ENCODE measurements at regions not wholly inside any gene's neighbourhood (a gene's known extent, or its start where the extent isn't known, plus 50 kb on each side); places are given as distances from the start of the nearest gene placed in this dataset.
A peak's percentile ranks its signal among the peaks of the same experiment; 100 is the strongest.

DNA sequence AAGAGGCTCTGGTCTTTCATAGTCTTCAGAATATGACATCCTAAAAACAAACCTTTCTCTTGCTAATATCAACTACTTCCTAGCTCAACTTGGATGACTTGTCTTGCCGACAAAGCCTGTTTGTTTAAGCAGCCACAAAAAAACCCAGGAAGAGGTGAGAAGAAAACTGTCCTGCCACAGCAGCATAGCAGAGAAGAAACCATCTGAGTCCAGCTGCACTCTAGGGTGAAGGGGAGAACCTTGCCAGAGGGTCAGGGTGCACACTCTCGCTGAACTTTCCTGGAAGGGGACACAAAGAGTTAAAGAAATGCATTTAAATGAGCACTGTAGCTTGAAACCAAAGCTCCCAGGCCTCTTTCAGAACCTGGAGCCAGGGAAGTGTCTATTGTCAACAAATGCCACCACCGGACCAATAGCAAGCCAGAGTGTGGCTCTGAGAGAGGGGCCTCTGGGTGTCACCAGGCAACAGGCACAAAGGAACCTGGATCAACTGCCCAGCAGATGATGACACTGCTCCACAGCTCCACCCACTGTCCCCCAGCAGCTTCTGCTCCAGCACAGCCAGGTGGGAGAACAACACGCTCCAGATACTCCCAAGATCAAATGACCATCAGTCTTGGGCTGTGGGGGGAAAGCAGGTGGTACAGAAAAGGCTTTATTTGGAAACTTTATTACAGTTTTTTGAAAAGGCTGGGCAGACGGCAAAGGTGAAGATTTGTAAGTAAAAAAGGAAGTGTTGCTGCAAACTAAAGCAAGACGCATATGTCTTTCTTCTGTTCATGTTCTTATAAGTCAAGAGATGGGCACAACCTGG, 105.7 kb downstream of the RASSF10 start:
- DNase-seq (ENCODE audit: low read depth, low spot score): peak; percentile 64
- H3K36me3 ChIP-seq (ENCODE audit: insufficient read depth, insufficient read length, low read length): no peaks in the 10 kb centered on the region
- no peak overlapping the region for H3K9ac ChIP-seq (ENCODE audit: insufficient read length, low read depth)
- no peak overlapping the region for H3K4me3 ChIP-seq (ENCODE audit: insufficient read length, low read depth)
- TF ChIP-seq SUZ12 (IDR thresholded peaks at IDR 0.05; ENCODE audit: extremely low read depth, insufficient read depth, insufficient read length): no peak
- TF ChIP-seq ZNF274 (IDR thresholded peaks at IDR 0.05; ENCODE audit: low read depth, low read length): no peak
- no peak for TF ChIP-seq YY1 (IDR thresholded peaks at IDR 0.05; ENCODE audit: insufficient read depth, insufficient read length)
- H3K27me3 ChIP-seq (ENCODE audit: insufficient read depth, insufficient read length): no peaks in the 10 kb centered on the region
- H3K9me3 ChIP-seq (ENCODE audit: insufficient read depth, low read length): no peaks in the 10 kb centered on the region
- H3K4me1 ChIP-seq (ENCODE audit: insufficient read depth, insufficient read length): peaks cover 5% of the 10 kb centered on the region

- H3K36me3 ChIP-seq (ENCODE audit: insufficient read depth, insufficient read length, low read length): no peaks in the 10 kb centered on the region
- H3K9me3 ChIP-seq (ENCODE audit: insufficient read depth, low read length): no peaks in the 10 kb centered on the region
- peaks cover 5% of the 10 kb centered on the region for H3K4me1 ChIP-seq (ENCODE audit: insufficient read depth, insufficient read length)
- H3K27me3 ChIP-seq (ENCODE audit: insufficient read depth, insufficient read length): no peaks in the 10 kb centered on the region
- TF ChIP-seq ZNF274 (IDR thresholded peaks at IDR 0.05; ENCODE audit: low read depth, low read length): no peak
- no peak for TF ChIP-seq YY1 (IDR thresholded peaks at IDR 0.05; ENCODE audit: insufficient read depth, insufficient read length)
- no peak for TF ChIP-seq SUZ12 (IDR thresholded peaks at IDR 0.05; ENCODE audit: extremely low read depth, insufficient read depth, insufficient read length)
- no peak overlapping the region for H3K9ac ChIP-seq (ENCODE audit: insufficient read length, low read depth)
- no peak overlapping the region for H3K4me3 ChIP-seq (ENCODE audit: insufficient read length, low read depth)
- no peak for DNase-seq (ENCODE audit: low read depth, low spot score)
Measured at GRCh38 chr11:13115380-13115675, 106.2 kb downstream of the RASSF10 start.

DNA sequence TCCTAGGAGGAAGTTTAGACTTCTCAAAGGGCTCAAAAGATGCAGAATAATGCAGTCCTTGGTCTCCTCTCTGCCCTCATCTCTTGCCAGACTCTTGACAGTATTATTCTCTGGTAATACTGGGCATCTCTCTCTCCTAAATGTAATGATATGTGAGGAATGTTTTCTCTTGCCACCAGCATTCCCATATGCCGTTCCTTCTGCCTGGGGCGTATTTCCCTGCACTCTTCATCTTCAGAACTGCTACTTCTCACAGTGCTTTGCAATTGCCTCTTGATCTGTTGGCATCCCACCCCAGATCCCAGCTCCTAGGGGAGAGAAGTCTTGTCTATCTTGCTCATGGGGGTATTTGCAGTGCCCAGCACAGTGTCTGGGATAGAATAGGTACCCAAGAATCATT, 107.4 kb downstream of the RASSF10 start:
- H3K27me3 ChIP-seq (ENCODE audit: insufficient read depth, insufficient read length): no peaks in the 10 kb centered on the region
- H3K9ac ChIP-seq (ENCODE audit: insufficient read length, low read depth): no peak overlapping the region
- no peak overlapping the region for H3K4me3 ChIP-seq (ENCODE audit: insufficient read length, low read depth)
- TF ChIP-seq ZNF274 (IDR thresholded peaks at IDR 0.05; ENCODE audit: low read depth, low read length) (no peak), YY1 (IDR thresholded peaks at IDR 0.05; ENCODE audit: insufficient read depth, insufficient read length) (no peak), SUZ12 (IDR thresholded peaks at IDR 0.05; ENCODE audit: extremely low read depth, insufficient read depth, insufficient read length) (no peak)
- no peaks in the 10 kb centered on the region for H3K9me3 ChIP-seq (ENCODE audit: insufficient read depth, low read length)
- DNase-seq (ENCODE audit: low read depth, low spot score): no peak
- peaks cover 5% of the 10 kb centered on the region for H3K4me1 ChIP-seq (ENCODE audit: insufficient read depth, insufficient read length)
- H3K36me3 ChIP-seq (ENCODE audit: insufficient read depth, insufficient read length, low read length): no peaks in the 10 kb centered on the region

- no peak for DNase-seq (ENCODE audit: low read depth, low spot score)
- Histone ChIP-seq H3K27me3 (ENCODE audit: insufficient read depth, insufficient read length) (no peaks in the 10 kb centered on the region), H3K36me3 (ENCODE audit: insufficient read depth, insufficient read length, low read length) (no peaks in the 10 kb centered on the region), H3K9me3 (ENCODE audit: insufficient read depth, low read length) (0 out of 2 replicates have a peak, but pooled peaks cover 2% of the 10 kb centered on the region), H3K9ac (ENCODE audit: insufficient read length, low read depth) (no peak overlapping the region), H3K4me3 (ENCODE audit: insufficient read length, low read depth) (no peak overlapping the region), H3K4me1 (ENCODE audit: insufficient read depth, insufficient read length) (peaks cover 5% of the 10 kb centered on the region)
- TF ChIP-seq ZNF274 (IDR thresholded peaks at IDR 0.05; ENCODE audit: low read depth, low read length) (no peak), SUZ12 (IDR thresholded peaks at IDR 0.05; ENCODE audit: extremely low read depth, insufficient read depth, insufficient read length) (no peak), YY1 (IDR thresholded peaks at IDR 0.05; ENCODE audit: insufficient read depth, insufficient read length) (no peak)
Measured at GRCh38 chr11:13117344-13117743, 108.2 kb downstream of the RASSF10 start.

- no peak overlapping the region for H3K4me3 ChIP-seq (ENCODE audit: insufficient read length, low read depth)
- no peak for TF ChIP-seq YY1 (IDR thresholded peaks at IDR 0.05; ENCODE audit: insufficient read depth, insufficient read length)
- TF ChIP-seq ZNF274 (IDR thresholded peaks at IDR 0.05; ENCODE audit: low read depth, low read length): no peak
- no peak for TF ChIP-seq SUZ12 (IDR thresholded peaks at IDR 0.05; ENCODE audit: extremely low read depth, insufficient read depth, insufficient read length)
- H3K4me1 ChIP-seq (ENCODE audit: insufficient read depth, insufficient read length): peaks cover 5% of the 10 kb centered on the region
- H3K9me3 ChIP-seq (ENCODE audit: insufficient read depth, low read length): peaks cover 10% of the 10 kb centered on the region; the same call in 1 of the 2 replicates
- no peaks in the 10 kb centered on the region for H3K27me3 ChIP-seq (ENCODE audit: insufficient read depth, insufficient read length)
- no peak overlapping the region for H3K9ac ChIP-seq (ENCODE audit: insufficient read length, low read depth)
- no peaks in the 10 kb centered on the region for H3K36me3 ChIP-seq (ENCODE audit: insufficient read depth, insufficient read length, low read length)
- DNase-seq (ENCODE audit: low read depth, low spot score): no peak
Measured at GRCh38 chr11:13118194-13118593, 109.1 kb downstream of the RASSF10 start.

DNA sequence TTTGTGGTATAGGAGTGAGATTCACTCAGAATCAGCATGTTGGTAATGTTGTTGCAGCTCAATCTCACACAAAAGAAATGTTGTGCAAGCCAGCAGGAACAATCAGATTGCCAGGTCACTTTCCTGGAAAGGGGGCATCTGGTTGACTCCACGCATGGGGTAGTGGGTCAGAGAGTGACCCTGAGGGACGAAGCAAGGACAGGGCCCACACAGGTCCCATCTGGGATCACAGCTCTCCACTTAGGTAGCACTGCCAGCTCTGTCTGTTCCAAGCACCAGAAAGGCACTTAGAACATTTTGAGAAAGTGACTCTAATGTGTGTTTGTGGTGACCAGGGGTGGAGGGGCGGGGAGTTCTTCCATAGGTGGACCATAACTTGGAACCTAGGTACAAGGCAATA, 109.5 kb downstream of the RASSF10 start:
- peaks cover 13% of the 10 kb centered on the region; the same call in 1 of the 2 replicates for H3K9me3 ChIP-seq (ENCODE audit: insufficient read depth, low read length)
- no peaks in the 10 kb centered on the region for H3K27me3 ChIP-seq (ENCODE audit: insufficient read depth, insufficient read length)
- H3K36me3 ChIP-seq (ENCODE audit: insufficient read depth, insufficient read length, low read length): no peaks in the 10 kb centered on the region
- no peak for DNase-seq (ENCODE audit: low read depth, low spot score)
- TF ChIP-seq SUZ12 (IDR thresholded peaks at IDR 0.05; ENCODE audit: extremely low read depth, insufficient read depth, insufficient read length) (no peak), ZNF274 (IDR thresholded peaks at IDR 0.05; ENCODE audit: low read depth, low read length) (no peak), YY1 (IDR thresholded peaks at IDR 0.05; ENCODE audit: insufficient read depth, insufficient read length) (no peak)
- H3K4me1 ChIP-seq (ENCODE audit: insufficient read depth, insufficient read length): peaks cover 5% of the 10 kb centered on the region
- H3K9ac ChIP-seq (ENCODE audit: insufficient read length, low read depth): no peak overlapping the region
- H3K4me3 ChIP-seq (ENCODE audit: insufficient read length, low read depth): no peak overlapping the region

GRCh38 chr11:13119361-13119760, 110.2 kb downstream of the RASSF10 start:
- H3K36me3 ChIP-seq (ENCODE audit: insufficient read depth, insufficient read length, low read length): no peaks in the 10 kb centered on the region
- no peaks in the 10 kb centered on the region for H3K27me3 ChIP-seq (ENCODE audit: insufficient read depth, insufficient read length)
- no peak for TF ChIP-seq SUZ12 (IDR thresholded peaks at IDR 0.05; ENCODE audit: extremely low read depth, insufficient read depth, insufficient read length)
- no peak for TF ChIP-seq ZNF274 (IDR thresholded peaks at IDR 0.05; ENCODE audit: low read depth, low read length)
- no peak for TF ChIP-seq YY1 (IDR thresholded peaks at IDR 0.05; ENCODE audit: insufficient read depth, insufficient read length)
- no peak overlapping the region for H3K9ac ChIP-seq (ENCODE audit: insufficient read length, low read depth)
- peaks cover 17% of the 10 kb centered on the region; the same call in 1 of the 2 replicates for H3K9me3 ChIP-seq (ENCODE audit: insufficient read depth, low read length)
- H3K4me1 ChIP-seq (ENCODE audit: insufficient read depth, insufficient read length): peaks cover 2% of the 10 kb centered on the region
- DNase-seq (ENCODE audit: low read depth, low spot score): no peak
- no peak overlapping the region for H3K4me3 ChIP-seq (ENCODE audit: insufficient read length, low read depth)
